ENCODE measurements at regions not wholly inside any gene's neighbourhood (a gene's known extent, or its start where the extent isn't known, plus 50 kb on each side); places are given as distances from the start of the nearest gene placed in this dataset.

DNA sequence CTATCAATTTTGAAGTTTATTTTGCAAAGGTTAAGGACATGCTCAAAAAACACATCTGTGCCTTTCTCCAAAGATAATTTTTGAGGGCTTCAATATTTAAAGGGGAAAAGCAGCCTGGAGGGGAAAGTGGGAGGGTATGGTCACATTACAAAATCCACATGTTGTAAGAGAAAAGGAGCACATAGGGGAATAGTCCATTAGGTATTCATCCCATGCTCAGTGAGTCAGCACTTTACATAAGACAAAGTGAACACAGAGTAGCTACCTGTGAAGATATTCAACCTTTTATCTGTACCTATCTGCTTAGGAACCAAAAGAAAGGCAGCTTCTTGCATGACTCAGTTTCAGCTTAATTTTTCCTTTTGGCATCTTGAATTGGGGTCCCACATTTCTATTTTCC is 932.0 kb downstream of the SLITRK6 start:
- SMC1A ChIA-PET (ENCODE audit: uncharacterized antibody, unreplicated experiment), result interaction anchor here (1.6 kb wide), 1 partner anchor 23 kb away, joined by 5 read pairs; no protein-coding TSS in a partner anchor
- H3K9me3 ChIP-seq (replicated peaks; ENCODE audit: control insufficient read depth, insufficient read depth, low read length), result no peaks in the 10 kb centered on the region
- in situ Hi-C loops (cut with MboI) (no loop called here), intact Hi-C loops (cut with micrococcal nuclease; ENCODE audit: unreplicated experiment) (no loop called here)
- no peak overlapping the region for H3K9ac ChIP-seq (ENCODE audit: control insufficient read depth, insufficient read depth, low read length)
- no peaks in the 10 kb centered on the region for H3K79me2 ChIP-seq (ENCODE audit: control insufficient read depth, insufficient read depth, low read length)
- ATAC-seq, result no peak
- no peak overlapping the region for H3K4me2 ChIP-seq (ENCODE audit: control insufficient read depth, insufficient read depth)
- H3K36me3 ChIP-seq (ENCODE audit: control insufficient read depth in 2 of 2, insufficient read depth in 2 of 2, low read length in 1 of 2), result no peaks in the 10 kb centered on the region
- no peak overlapping the region for H3K4me3 ChIP-seq
- POLR2A ChIA-PET, result no interaction called here
- H2AFZ ChIP-seq (ENCODE audit: control insufficient read depth, low read depth, low read length), result no peak overlapping the region
- H3K4me1 ChIP-seq (ENCODE audit: control insufficient read depth, insufficient read depth, low read length), result no peaks in the 10 kb centered on the region
- no peak for FAIRE-seq
- no peaks in the 10 kb centered on the region for H4K20me1 ChIP-seq (ENCODE audit: control insufficient read depth, insufficient read depth)
- CTCF ChIA-PET, result interaction anchor here (0.7 kb wide), 1 partner anchor 696 kb away, joined by 3 read pairs; no protein-coding TSS in a partner anchor
- RAD21 ChIA-PET (ENCODE audit: unreplicated experiment), result interaction anchor here (1.0 kb wide), 1 partner anchor 940 kb away, joined by 3 read pairs; no protein-coding TSS in a partner anchor
- no peak for DNase-seq (ENCODE audit: low read depth, low spot score)
- no peak overlapping the region for H3K27ac ChIP-seq (ENCODE audit: control insufficient read depth, insufficient read depth)
- H3K27me3 ChIP-seq (replicated peaks in 1 of 2; ENCODE audit: control insufficient read depth in 2 of 2, insufficient read depth in 2 of 2, low read length in 1 of 2), result no peaks in the 10 kb centered on the region
- TF ChIP-seq ZBTB33 (IDR thresholded peaks at IDR 0.05) (no peak), BRCA1 (IDR thresholded peaks at IDR 0.05; ENCODE audit: low read depth, low read length) (no peak), NFXL1 (IDR thresholded peaks at IDR 0.05; ENCODE audit: borderline replicate concordance) (no peak), NFIC (IDR thresholded peaks at IDR 0.05; ENCODE audit: low read depth, low read length) (no peak), RAD51 (IDR thresholded peaks at IDR 0.05) (no peak), ZSCAN29 (IDR thresholded peaks at IDR 0.05) (no peak), EED (IDR thresholded peaks at IDR 0.05; ENCODE audit: low read depth) (no peak)
- BruUV-seq (replicated peaks), result no TSS peak

DNA sequence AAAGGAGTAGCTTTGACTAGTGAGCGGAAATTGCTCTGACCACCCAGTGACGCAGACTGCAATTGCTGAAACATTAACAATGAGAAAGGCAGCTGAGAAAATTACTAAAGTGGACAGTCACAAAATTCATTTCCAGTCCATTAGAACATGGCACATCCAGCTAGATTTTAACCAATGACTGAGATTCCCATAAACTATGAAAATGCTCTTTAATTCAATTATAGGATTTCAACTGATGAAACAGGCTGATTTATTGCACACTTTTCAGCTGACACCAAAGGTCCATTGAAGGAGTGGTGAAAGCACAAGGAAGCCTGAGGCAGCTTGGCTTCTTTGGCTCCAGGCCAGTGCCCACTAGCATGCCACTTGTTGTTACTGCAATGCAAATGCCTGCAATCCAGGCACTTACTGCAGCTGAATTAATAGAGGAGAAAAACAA is 933.4 kb downstream of the SLITRK6 start:
- FAIRE-seq, result no peak
- WGBS (ENCODE audit: insufficient coverage, insufficient replicate concordance, low lambda C conversion rate, missing lambda C conversion rate), result 57% methylated on average over 2 of the region's 2 CpGs
- Histone ChIP-seq H3K4me1 (ENCODE audit: control insufficient read depth, insufficient read depth, low read length) (no peaks in the 10 kb centered on the region), H2AFZ (ENCODE audit: control insufficient read depth, low read depth, low read length) (no peak overlapping the region), H3K9me3 (replicated peaks; ENCODE audit: control insufficient read depth, insufficient read depth, low read length) (no peaks in the 10 kb centered on the region), H3K4me2 (ENCODE audit: control insufficient read depth, insufficient read depth) (no peak overlapping the region), H3K79me2 (ENCODE audit: control insufficient read depth, insufficient read depth, low read length) (no peaks in the 10 kb centered on the region), H3K36me3 (ENCODE audit: control insufficient read depth in 2 of 2, insufficient read depth in 2 of 2, low read length in 1 of 2) (no peaks in the 10 kb centered on the region), H4K20me1 (ENCODE audit: control insufficient read depth, insufficient read depth) (no peaks in the 10 kb centered on the region), H3K27ac (ENCODE audit: control insufficient read depth, insufficient read depth) (no peak overlapping the region), H3K9ac (ENCODE audit: control insufficient read depth, insufficient read depth, low read length) (no peak overlapping the region), H3K4me3 (no peak overlapping the region), H3K27me3 (replicated peaks in 1 of 2; ENCODE audit: control insufficient read depth in 2 of 2, insufficient read depth in 2 of 2, low read length in 1 of 2) (no peaks in the 10 kb centered on the region)
- peak; percentile 62 for ATAC-seq
- intact Hi-C loops (cut with micrococcal nuclease; ENCODE audit: unreplicated experiment) (no loop called here), in situ Hi-C loops (cut with MboI) (no loop called here)
- no TSS peak for BruUV-seq (replicated peaks)
- CTCF ChIA-PET, result interaction anchor here (1.2 to 4.1 kb wide), 2 partner anchors 16 to 22 kb away, joined by 4 to 15 read pairs; no protein-coding TSS in a partner anchor
- DNase-seq (ENCODE audit: low read depth, low spot score), result no peak
- SMC1A ChIA-PET (ENCODE audit: uncharacterized antibody, unreplicated experiment), result no interaction called here
- RAD21 ChIA-PET (ENCODE audit: unreplicated experiment), result interaction anchor here (0.8 kb wide), 1 partner anchor 22 kb away, joined by 3 read pairs; no protein-coding TSS in a partner anchor
- POLR2A ChIA-PET, result no interaction called here
- TF ChIP-seq FOXK2 (IDR thresholded peaks at IDR 0.05) (no peak), ETV6 (conservative IDR thresholded peaks at IDR 0.05 in 1 of 2, IDR thresholded peaks at IDR 0.05 in 1 of 2; ENCODE audit: borderline replicate concordance in 1 of 2, low read depth in 1 of 2) (no peak), SMC3 (IDR thresholded peaks at IDR 0.05; ENCODE audit: borderline replicate concordance, low read length) (no peak), DPF2 (IDR thresholded peaks at IDR 0.05) (no peak), RBBP5 (conservative IDR thresholded peaks at IDR 0.05) (no peak), CBX3 (IDR thresholded peaks at IDR 0.05; ENCODE audit: borderline replicate concordance, low read depth) (no peak), IKZF1 (conservative IDR thresholded peaks at IDR 0.05) (no peak), NRF1 (conservative IDR thresholded peaks at IDR 0.05; ENCODE audit: low read depth, low read length) (no peak), SP1 (IDR thresholded peaks at IDR 0.05; ENCODE audit: low read depth, low read length) (no peak), NFYA (IDR thresholded peaks at IDR 0.05; ENCODE audit: borderline replicate concordance, low read depth, low read length) (no peak), ATF2 (IDR thresholded peaks at IDR 0.05; ENCODE audit: low read length) (no peak), MTA3 (IDR thresholded peaks at IDR 0.05; ENCODE audit: borderline replicate concordance, low read length) (no peak)
